Natural killer cell (primary cell): ENCODE measurements at regions not wholly inside any gene's neighbourhood (a gene's known extent, or its start where the extent isn't known, plus 50 kb on each side); places are given as distances from the start of the nearest gene placed in this dataset.

Source experiments
- ATAC-seq, 3 donors: fragments of 150-1000 bp in 2 of 3; fragments of 200-7000 bp in 1 of 3; cut with Tn5 transposase; 1 replicate in 1 of 3; 2 replicates in 2 of 3; pipeline ENCODE4 v1.10.0; 2021; ENCODE audit warnings: mild to moderate bottlenecking in 2 of 3, moderate library complexity in 2 of 3
- DNase-seq, 2 donors: peaks; one replicate each; pipeline versions ENCODE4 v3.0.0 to v3.0.0-alpha.2; 2013 to 2021; ENCODE audit warnings: mixed read lengths in 1 of 2
- H3K27ac ChIP-seq: one replicate; pipeline ENCODE4 v1.5.1; 2013; ENCODE audit warnings: mild to moderate bottlenecking, low read length
- H3K27me3 ChIP-seq: one replicate; pipeline ENCODE4 v1.6.1; 2013; ENCODE audit warnings: low read length; ENCODE audit not compliant: control insufficient read depth, insufficient read depth
- H3K36me3 ChIP-seq: one replicate; pipeline ENCODE4 v1.6.1; 2013; ENCODE audit warnings: low read length; ENCODE audit not compliant: control insufficient read depth, insufficient read depth
- H3K4me1 ChIP-seq: one replicate; pipeline ENCODE4 v1.6.1; 2013; ENCODE audit warnings: low read length; ENCODE audit not compliant: control insufficient read depth, insufficient read depth
- H3K4me3 ChIP-seq: one replicate; pipeline ENCODE4 v1.5.1; 2013; ENCODE audit warnings: low read length
- H3K9me3 ChIP-seq: one replicate; pipeline ENCODE4 v1.6.1; 2013; ENCODE audit warnings: low read length; ENCODE audit not compliant: control insufficient read depth, insufficient read depth
- H3K27ac Mint-ChIP-seq, 2 donors: one replicate each; pipeline ENCODE4 v1.8.0; 2022; ENCODE audit warnings: mild to moderate bottlenecking in 2 of 2, mixed read lengths in 2 of 2, moderate library complexity in 1 of 2
- H3K27me3 Mint-ChIP-seq, 2 donors: one replicate each; pipeline ENCODE4 v1.8.0; 2022; ENCODE audit warnings: low read depth in 2 of 2, mixed read lengths in 2 of 2
- H3K36me3 Mint-ChIP-seq: one replicate; pipeline ENCODE4 v1.8.0; 2022; ENCODE audit warnings: mixed read lengths
- H3K4me1 Mint-ChIP-seq, 2 donors: one replicate each; pipeline ENCODE4 v1.8.0; 2022; ENCODE audit warnings: mixed read lengths in 2 of 2
- H3K4me3 Mint-ChIP-seq: one replicate; pipeline ENCODE4 v1.8.0; 2022; ENCODE audit warnings: mild to moderate bottlenecking, moderate library complexity, mixed read lengths
- H3K9me3 Mint-ChIP-seq, 2 donors: one replicate each; pipeline ENCODE4 v1.8.0; 2022; ENCODE audit warnings: mixed read lengths in 2 of 2
- CTCF ChIP-seq: fragments of 200-600 bp; IDR thresholded peaks from one replicate; pipeline ENCODE4 v1.8.0; 2022; ENCODE audit warnings: antibody characterized with exemption
- WGBS: methylation state at CpG from one replicate; pipeline ENCODE4 v1.1.7; 2013; ENCODE audit warnings: missing lambda C conversion rate; ENCODE audit not compliant: insufficient coverage; 5-methylcytosine and 5-hydroxymethylcytosine counted together
- intact Hi-C: fragments of 100-400 bp; cut with micrococcal nuclease; formaldehyde crosslinking; loops from one replicate; pipeline ENCODE4 v1.14.2; 2022

GRCh38 chr18:30491815-30492551 lies 550.6 kb downstream of the DSC3 start:
- intact Hi-C loops = no loop called here
- H3K9me3 Mint-ChIP-seq = peaks cover 8 to 17% of the 10 kb centered on the region in 2 donors
- TF ChIP-seq CTCF = no peak
- H3K4me1 ChIP-seq = no peaks in the 10 kb centered on the region
- H3K4me3 Mint-ChIP-seq = no peak overlapping the region
- no peaks in the 10 kb centered on the region for H3K9me3 ChIP-seq
- no peaks in the 10 kb centered on the region for H3K4me1 Mint-ChIP-seq
- no peaks in the 10 kb centered on the region for H3K27me3 Mint-ChIP-seq
- ATAC-seq (no peak), DNase-seq (no peak)
- no peak overlapping the region for H3K27ac ChIP-seq
- no peaks in the 10 kb centered on the region for H3K27me3 ChIP-seq
- H3K4me3 ChIP-seq = no peak overlapping the region
- no peaks in the 10 kb centered on the region for H3K36me3 ChIP-seq
- WGBS = 76% methylated on average over 2 of the region's 3 CpGs
- H3K27ac Mint-ChIP-seq = no peak overlapping the region
- H3K36me3 Mint-ChIP-seq = no peaks in the 10 kb centered on the region

GRCh38 chr18:30489890-30490643 lies 552.5 kb downstream of the DSC3 start:
- Histone ChIP-seq H3K36me3 (no peaks in the 10 kb centered on the region), H3K27me3 (no peaks in the 10 kb centered on the region), H3K4me1 (no peaks in the 10 kb centered on the region), H3K9me3 (no peaks in the 10 kb centered on the region), H3K27ac (no peak overlapping the region), H3K4me3 (no peak overlapping the region)
- TF ChIP-seq CTCF = no peak
- intact Hi-C loops = no loop called here
- Mint-ChIP-seq H3K4me3 (no peak overlapping the region), H3K36me3 (no peaks in the 10 kb centered on the region), H3K4me1 (no peaks in the 10 kb centered on the region), H3K27ac (no peak overlapping the region), H3K9me3 (peaks cover 11 to 19% of the 10 kb centered on the region in 2 donors), H3K27me3 (no peaks in the 10 kb centered on the region)
- ATAC-seq (no peak), DNase-seq (no peak)
- 91% methylated on average over 2 of the region's 2 CpGs for WGBS

- Mint-ChIP-seq H3K27ac (no peak overlapping the region), H3K4me1 (no peaks in the 10 kb centered on the region), H3K36me3 (no peaks in the 10 kb centered on the region), H3K9me3 (peaks cover 11 to 18% of the 10 kb centered on the region in 2 donors), H3K4me3 (no peak overlapping the region), H3K27me3 (no peaks in the 10 kb centered on the region)
- no peak for DNase-seq
- no peak for ATAC-seq
- intact Hi-C loops = no loop called here
- H3K4me1 ChIP-seq = no peaks in the 10 kb centered on the region
- 67% methylated on average over 1 of the region's 2 CpGs for WGBS
- no peak overlapping the region for H3K4me3 ChIP-seq
- no peaks in the 10 kb centered on the region for H3K9me3 ChIP-seq
- no peak overlapping the region for H3K27ac ChIP-seq
- H3K36me3 ChIP-seq = no peaks in the 10 kb centered on the region
- TF ChIP-seq CTCF = no peak
- H3K27me3 ChIP-seq = no peaks in the 10 kb centered on the region
Measured at GRCh38 chr18:30487962-30488361, 554.6 kb downstream of the DSC3 start.
